Thymus (tissue), 11 donors: ENCODE measurements at regions not wholly inside any gene's neighbourhood (a gene's known extent, or its start where the extent isn't known, plus 50 kb on each side); places are given as distances from the start of the nearest gene placed in this dataset.

Experiments
- DNase-seq, 9 donors: peaks; one replicate each; pipeline ENCODE4 v3.0.0-alpha.2; 2013; ENCODE audit warnings: low spot score in 9 of 9, low read depth in 6 of 9, missing footprints in 1 of 9
- H3K27ac ChIP-seq, 2 donors: one replicate each; pipeline ENCODE4 v1.5.1; 2013; ENCODE audit warnings: control low read depth in 1 of 2, low read depth in 1 of 2, low read length in 1 of 2, mild to moderate bottlenecking in 1 of 2, moderate library complexity in 1 of 2
- H3K27me3 ChIP-seq, 2 donors: one replicate each; pipeline ENCODE4 v1.5.1; 2013; ENCODE audit warnings: low read length in 1 of 2; ENCODE audit not compliant: control insufficient read depth in 2 of 2, insufficient read depth in 1 of 2
- H3K36me3 ChIP-seq, 2 donors: one replicate each; pipeline ENCODE4 v1.5.1; 2013; ENCODE audit warnings: low read length in 1 of 2, mild to moderate bottlenecking in 1 of 2, moderate library complexity in 1 of 2; ENCODE audit not compliant: control insufficient read depth in 2 of 2, insufficient read depth in 2 of 2
- H3K4me1 ChIP-seq, 2 donors: one replicate each; pipeline ENCODE4 v1.5.1; 2013; ENCODE audit warnings: low read length in 2 of 2; ENCODE audit not compliant: control insufficient read depth in 2 of 2, insufficient read depth in 2 of 2
- H3K4me3 ChIP-seq, 2 donors: one replicate each; pipeline ENCODE4 v1.5.1; 2013; ENCODE audit warnings: low read length in 2 of 2, control low read depth in 1 of 2, mild to moderate bottlenecking in 1 of 2
- H3K9me3 ChIP-seq, 2 donors: one replicate each; pipeline ENCODE4 v1.5.1; 2013; ENCODE audit warnings: low read length in 1 of 2, mild to moderate bottlenecking in 1 of 2; ENCODE audit not compliant: control insufficient read depth in 2 of 2, insufficient read depth in 1 of 2
- WGBS: extraction: QIAGEN DNeasy Blood & Tissue Kit; methylation state at CpG from one replicate; pipeline ENCODE4 v1.1.7; 2013; 5-methylcytosine and 5-hydroxymethylcytosine counted together
- donor health status: healthy.

- Histone ChIP-seq H3K27ac (no peak overlapping the region), H3K36me3 (no peaks in the 10 kb centered on the region), H3K27me3 (no peaks in the 10 kb centered on the region), H3K4me1 (no peaks in the 10 kb centered on the region), H3K9me3 (no peaks in the 10 kb centered on the region), H3K4me3 (no peak overlapping the region)
- 88% methylated on average over 5 of the region's 5 CpGs for WGBS
- DNase-seq = no peak
Measured at GRCh38 chr5:39475881-39476842, 51.4 kb upstream of the DAB2 start.

- Histone ChIP-seq H3K4me1 (no peaks in the 10 kb centered on the region), H3K27me3 (no peaks in the 10 kb centered on the region), H3K4me3 (no peak overlapping the region), H3K27ac (no peak overlapping the region), H3K36me3 (no peaks in the 10 kb centered on the region), H3K9me3 (no peaks in the 10 kb centered on the region)
- WGBS = 97% methylated on average over 3 of the region's 3 CpGs
- DNase-seq = no peak
Measured at GRCh38 chr5:39475159-39475571, 50.4 kb upstream of the DAB2 start.
